ENCODE measurements at regions not wholly inside any gene's neighbourhood (a gene's known extent, or its start where the extent isn't known, plus 50 kb on each side); places are given as distances from the start of the nearest gene placed in this dataset.

GRCh38 chr5:124692950-124693349 is 53.5 kb downstream of the ZNF608 start:
- no peak for DNase-seq (ENCODE audit: low spot score)

GRCh38 chr5:124692324-124692723 is 54.1 kb downstream of the ZNF608 start:
- DNase-seq (ENCODE audit: low spot score) = no peak

- DNase-seq (ENCODE audit: low spot score) = no peak
Measured at GRCh38 chr5:124689653-124690052, 56.8 kb downstream of the ZNF608 start.

- DNase-seq (ENCODE audit: low spot score) = no peak
Measured at GRCh38 chr5:124686239-124687004, 60.0 kb downstream of the ZNF608 start.

GRCh38 chr5:124685404-124685930 is 61.0 kb downstream of the ZNF608 start:
- no peak for DNase-seq (ENCODE audit: low spot score)

- no peak for DNase-seq (ENCODE audit: low spot score)
Measured at GRCh38 chr5:124683917-124684555, 62.4 kb downstream of the ZNF608 start.

- DNase-seq (ENCODE audit: low spot score) = no peak
Measured at GRCh38 chr5:124679578-124680199, 66.8 kb downstream of the ZNF608 start.

GRCh38 chr5:124678922-124679519 is 67.4 kb downstream of the ZNF608 start:
- no peak for DNase-seq (ENCODE audit: low spot score)

GRCh38 chr5:124678468-124678867 is 68.0 kb downstream of the ZNF608 start:
- peak; percentile 50 for DNase-seq (ENCODE audit: low spot score)

- DNase-seq (ENCODE audit: low spot score) = peak; percentile 72
Measured at GRCh38 chr5:124677374-124678351, 68.8 kb downstream of the ZNF608 start.

GRCh38 chr5:124675931-124676846 is 70.2 kb downstream of the ZNF608 start:
- DNase-seq (ENCODE audit: low spot score) = no peak

GRCh38 chr5:124671193-124671592 is 75.2 kb downstream of the ZNF608 start:
- no peak for DNase-seq (ENCODE audit: low spot score)

- DNase-seq (ENCODE audit: low spot score) = no peak
Measured at GRCh38 chr5:124670722-124671184, 75.7 kb downstream of the ZNF608 start.

- DNase-seq (ENCODE audit: low spot score) = no peak
Measured at GRCh38 chr5:124669956-124670721, 76.3 kb downstream of the ZNF608 start.

GRCh38 chr5:124669300-124669648 is 77.2 kb downstream of the ZNF608 start:
- peak; percentile 71 for DNase-seq (ENCODE audit: low spot score)

- DNase-seq (ENCODE audit: low spot score) = no peak
Measured at GRCh38 chr5:124668353-124669299, 77.8 kb downstream of the ZNF608 start.

GRCh38 chr5:124665625-124666024 is 80.8 kb downstream of the ZNF608 start:
- DNase-seq (ENCODE audit: low spot score) = no peak

- DNase-seq (ENCODE audit: low spot score) = no peak
Measured at GRCh38 chr5:124665035-124665434, 81.4 kb downstream of the ZNF608 start.
